ENCODE measurements at regions not wholly inside any gene's neighbourhood (a gene's known extent, or its start where the extent isn't known, plus 50 kb on each side); places are given as distances from the start of the nearest gene placed in this dataset.

GRCh38 chr12:107541001-107541705 lies 144.4 kb upstream of the PWP1 start:
- TF ChIP-seq CTCF (IDR thresholded peaks at IDR 0.05) = no peak
- TF ChIP-seq POLR2A (IDR thresholded peaks at IDR 0.05) = no peak

Measured in Peyer's patch (tissue), 4 donors.